ENCODE measurements at regions not wholly inside any gene's neighbourhood (a gene's known extent, or its start where the extent isn't known, plus 50 kb on each side); places are given as distances from the start of the nearest gene placed in this dataset.

DNA sequence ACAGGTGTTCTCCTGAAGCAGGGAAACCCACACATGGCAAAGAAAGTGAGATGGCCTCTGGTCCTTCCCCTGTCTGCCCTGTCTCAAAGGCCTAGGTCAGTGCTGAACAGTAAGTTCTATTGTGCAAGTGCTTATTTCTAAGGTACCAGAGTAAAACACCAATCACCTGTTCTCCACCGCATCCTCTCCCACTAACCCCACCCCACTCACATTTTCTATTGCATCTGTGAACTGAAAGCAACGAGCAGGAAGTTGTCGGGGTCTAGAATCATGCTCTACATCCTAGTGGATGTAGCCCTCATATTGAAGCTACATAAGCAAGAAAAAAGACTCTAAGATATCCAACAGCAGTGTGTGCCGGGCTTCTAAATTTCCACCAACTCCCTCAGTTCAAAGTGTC lies 265.9 kb downstream of the ENC1 start:
- DNase-seq: no peak

- DNase-seq: no peak
Measured at GRCh38 chr5:74373076-74373475, 267.5 kb downstream of the ENC1 start.

DNA sequence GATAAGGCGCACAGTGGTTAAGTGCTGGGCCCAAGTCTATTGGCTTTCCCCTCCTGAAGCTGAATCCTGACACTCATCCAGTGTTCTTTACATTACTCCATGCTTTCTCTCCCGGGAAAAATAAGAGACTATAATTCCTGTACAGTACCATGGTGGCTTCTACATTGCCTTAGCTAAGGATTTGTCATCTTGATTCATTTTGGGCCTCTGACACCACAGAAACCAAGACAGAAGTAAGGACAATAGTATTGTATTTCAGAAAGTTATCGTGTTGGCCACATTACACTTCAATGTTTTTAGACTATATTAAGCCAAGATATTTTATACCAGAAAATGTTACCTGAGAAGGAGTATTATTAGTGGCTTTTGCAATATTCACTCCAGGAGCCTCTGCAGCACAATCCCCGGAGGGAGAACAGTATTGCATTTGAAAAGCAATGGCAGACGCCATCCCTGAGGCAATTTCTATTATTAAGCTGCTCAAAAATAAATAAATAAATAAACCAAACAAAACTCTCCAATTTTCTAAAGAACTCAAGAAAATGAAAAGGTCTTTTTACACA lies 267.9 kb downstream of the ENC1 start:
- no peak for DNase-seq

- DNase-seq: no peak
Measured at GRCh38 chr5:74372051-74372450, 268.5 kb downstream of the ENC1 start.

DNA sequence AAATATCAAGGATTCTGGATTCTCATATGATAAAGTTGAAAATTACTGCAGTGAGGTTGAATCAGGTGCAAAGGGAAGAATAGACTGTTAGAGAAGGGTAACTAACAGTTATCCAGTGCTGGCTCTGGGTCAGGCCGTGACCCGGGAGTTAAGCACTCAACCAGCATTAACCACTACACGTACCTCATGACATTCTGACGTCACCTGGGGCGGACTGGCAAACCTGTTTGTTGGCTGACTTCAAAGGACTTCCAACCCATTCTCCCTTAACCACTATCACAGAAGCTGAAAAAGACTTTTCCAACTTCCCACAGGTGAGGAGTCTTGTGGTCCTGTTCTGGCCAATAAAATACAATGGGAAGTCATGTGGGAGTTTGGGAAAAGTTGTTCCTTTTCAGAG lies 268.9 kb downstream of the ENC1 start:
- DNase-seq: no peak

DNA sequence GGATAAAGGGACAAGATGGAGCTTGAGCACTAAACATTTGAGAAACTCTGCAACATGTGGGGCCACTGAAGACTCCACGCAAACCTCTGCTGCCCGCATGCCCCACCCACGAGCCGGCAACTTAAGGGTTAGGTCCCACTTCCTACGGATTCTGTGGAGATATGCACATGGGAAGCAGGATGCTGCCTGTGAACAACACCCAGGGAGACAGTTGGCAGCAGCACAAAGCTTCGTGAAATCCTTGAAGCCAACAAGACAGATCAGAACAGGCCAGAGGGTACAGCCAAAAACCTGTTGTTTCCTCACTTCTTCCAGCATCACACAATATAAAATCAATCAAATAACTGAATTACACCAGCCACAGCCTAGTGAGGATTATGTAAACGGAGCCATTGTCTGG lies 270.4 kb downstream of the ENC1 start:
- no peak for DNase-seq

GRCh38 chr5:74369173-74369572 lies 271.4 kb downstream of the ENC1 start:
- DNase-seq: no peak

DNA sequence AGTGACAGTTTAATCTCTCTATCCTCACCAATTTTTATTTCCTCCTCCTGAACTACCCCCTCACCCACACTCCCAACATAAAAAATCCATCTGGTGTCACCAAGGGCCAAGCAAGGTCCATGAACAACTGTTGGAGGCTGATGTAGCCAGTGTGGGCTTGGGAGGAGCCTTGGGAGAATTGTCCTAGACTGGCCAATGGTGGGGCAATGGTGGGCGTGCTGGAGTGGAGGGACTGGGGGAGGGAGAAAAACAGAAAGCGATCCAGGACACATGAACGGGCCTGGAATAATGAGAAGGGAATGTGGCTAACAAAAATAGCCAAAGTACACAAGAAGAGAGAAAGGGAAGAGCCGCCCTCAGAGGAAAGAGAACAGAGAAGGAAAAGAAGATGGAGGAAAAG lies 272.6 kb downstream of the ENC1 start:
- no peak for DNase-seq

- no peak for DNase-seq
Measured at GRCh38 chr5:74367241-74367733, 273.2 kb downstream of the ENC1 start.

DNA sequence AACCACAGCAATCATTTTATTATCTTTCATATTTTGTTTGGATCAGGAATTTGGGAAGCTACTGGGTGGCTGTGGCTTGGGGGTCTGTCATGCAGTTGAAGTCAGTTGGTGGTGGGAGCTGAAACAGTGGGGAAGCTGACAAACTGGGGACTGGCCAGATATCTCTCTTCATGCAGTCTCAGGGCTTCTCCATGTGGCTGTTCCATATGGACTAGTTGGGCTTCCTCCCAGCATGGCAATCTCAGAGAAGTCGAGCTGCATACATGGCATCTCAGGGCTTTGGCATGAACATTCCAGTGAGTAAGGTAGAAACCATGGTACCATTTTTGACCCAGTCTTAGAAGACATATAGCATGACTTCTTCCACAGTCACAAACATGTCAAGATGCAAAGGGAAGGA lies 274.8 kb downstream of the ENC1 start:
- no peak for DNase-seq

- no peak for DNase-seq
Measured at GRCh38 chr5:74364507-74364906, 276.0 kb downstream of the ENC1 start.

DNA sequence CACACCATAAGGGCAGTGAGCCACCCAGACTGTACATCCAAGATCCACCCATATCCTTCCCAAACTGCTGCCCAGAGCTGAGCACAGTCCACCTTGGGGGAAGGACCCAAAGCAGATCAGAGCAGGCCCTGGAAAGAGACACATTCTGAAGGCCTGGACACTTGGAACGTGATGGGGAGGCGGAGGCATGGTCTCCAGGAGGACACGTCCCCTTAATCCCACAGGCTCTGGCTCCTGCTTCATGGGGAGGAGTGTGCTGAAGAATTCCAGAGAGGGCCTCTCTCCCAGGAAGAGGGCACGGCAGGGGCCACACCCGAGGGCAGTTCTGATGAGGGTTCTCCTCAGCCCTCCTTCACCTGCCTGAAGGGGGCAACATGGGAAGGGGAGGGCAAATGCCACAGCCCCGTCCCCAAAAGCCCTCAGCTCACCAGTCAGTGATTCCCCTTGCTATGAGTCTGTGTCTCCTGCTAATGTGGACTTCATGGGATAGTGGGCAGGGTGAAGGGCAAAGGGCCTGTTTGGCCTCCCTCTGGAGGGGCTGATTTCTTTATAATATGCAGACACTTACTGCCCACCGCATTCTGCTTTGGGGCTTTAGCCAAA lies 276.8 kb downstream of the ENC1 start:
- DNase-seq: no peak

GRCh38 chr5:74361406-74362358 lies 278.8 kb downstream of the ENC1 start:
- DNase-seq: no peak

- DNase-seq: no peak
Measured at GRCh38 chr5:74360535-74361210, 279.9 kb downstream of the ENC1 start.

- no peak for DNase-seq
Measured at GRCh38 chr5:74357827-74358226, 282.7 kb downstream of the ENC1 start.

DNA sequence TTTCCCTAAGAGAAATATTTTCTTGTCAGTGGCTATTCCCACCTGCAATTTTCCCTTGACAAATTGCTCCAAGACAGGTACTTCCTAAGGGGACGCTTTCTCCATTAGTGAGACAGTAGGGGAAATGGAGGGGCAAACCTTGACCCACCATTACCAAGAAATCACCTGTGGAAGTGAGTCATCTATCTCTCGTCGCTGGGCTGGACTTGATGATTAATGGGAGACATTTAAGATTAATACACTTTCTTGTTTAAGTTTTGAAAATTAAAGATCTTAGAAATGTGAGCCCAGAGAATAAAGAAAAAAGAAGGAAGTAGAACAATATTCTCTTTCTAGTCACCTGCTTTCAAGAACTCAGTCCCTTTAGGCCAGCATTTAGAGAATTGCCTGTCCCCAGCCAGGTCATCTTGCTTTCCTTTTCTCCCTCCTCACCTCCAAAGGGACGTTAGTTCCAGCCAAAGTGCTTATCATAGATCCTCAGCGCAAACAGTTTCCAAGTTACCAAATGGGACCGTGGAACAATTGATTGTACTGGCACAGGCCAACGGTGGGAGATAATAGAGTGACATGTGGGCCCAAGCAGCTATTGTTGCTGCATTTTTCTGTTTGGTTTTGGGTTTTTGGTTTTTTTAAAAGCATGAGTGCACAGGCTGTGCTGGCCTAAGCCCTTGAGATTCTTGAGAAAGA lies 284.4 kb downstream of the ENC1 start:
- DNase-seq: no peak

DNA sequence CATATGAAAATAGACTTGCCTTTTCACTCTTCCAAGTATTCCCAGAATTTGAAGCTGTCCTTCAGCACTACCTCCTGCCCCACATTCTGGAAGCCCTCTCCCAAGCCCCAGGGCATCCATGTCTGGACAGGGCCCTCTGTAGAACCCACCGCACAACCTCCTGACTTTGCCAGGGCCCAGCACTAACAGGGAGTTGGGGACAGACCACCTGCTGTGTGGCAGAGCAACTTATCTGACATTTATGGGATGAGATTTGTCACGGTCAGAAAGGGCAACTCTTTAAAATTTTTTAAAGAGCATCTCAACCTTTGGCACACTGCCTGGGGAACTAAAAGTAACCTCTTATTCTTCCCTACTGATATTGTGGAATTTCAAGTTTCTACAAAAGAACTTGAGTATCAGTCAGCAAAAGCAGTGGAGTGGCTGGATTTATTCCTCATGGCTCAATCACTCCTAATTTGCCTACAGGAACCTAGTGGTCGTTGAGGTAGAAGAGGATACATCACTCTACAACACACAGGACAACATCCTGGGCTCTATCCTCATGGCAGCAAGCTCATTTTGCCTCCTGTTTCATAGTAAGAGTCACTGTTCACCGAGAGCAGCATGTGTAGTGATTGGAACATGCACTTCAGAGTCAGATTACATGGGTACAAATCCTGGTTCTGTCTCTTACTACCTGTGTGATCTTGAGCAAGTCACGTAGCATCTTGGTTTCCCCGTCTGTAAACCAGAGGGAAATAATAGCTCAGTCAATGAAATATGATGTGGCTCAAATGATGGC lies 285.3 kb downstream of the ENC1 start:
- no peak for DNase-seq

GRCh38 chr5:74352256-74352655 lies 288.3 kb downstream of the ENC1 start:
- DNase-seq: no peak

GRCh38 chr5:74342948-74343682 lies 297.4 kb downstream of the ENC1 start:
- no peak for DNase-seq

DNA sequence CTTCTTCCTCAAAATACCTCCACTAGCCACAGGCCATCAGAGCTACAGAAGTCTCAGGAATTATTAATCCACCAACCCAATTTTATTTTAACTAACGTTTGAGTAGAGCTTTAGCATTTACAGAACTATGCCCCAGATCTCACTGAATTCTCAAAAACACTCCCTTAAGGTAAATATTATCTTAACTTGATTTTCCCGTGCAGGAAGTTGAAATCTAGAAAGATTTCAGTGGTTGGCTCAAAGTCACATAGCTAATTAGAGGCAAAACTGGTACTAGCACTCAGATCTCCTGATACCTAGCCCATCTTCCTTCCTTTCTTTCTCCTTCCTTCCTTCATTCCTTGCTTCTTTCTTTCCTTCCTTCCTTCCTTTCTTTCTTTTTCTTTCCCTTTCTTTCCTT lies 298.3 kb downstream of the ENC1 start:
- DNase-seq: no peak

- DNase-seq: no peak
Measured at GRCh38 chr5:74341221-74341620, 299.3 kb downstream of the ENC1 start.
